ENCODE measurements at regions not wholly inside any gene's neighbourhood (a gene's known extent, or its start where the extent isn't known, plus 50 kb on each side); places are given as distances from the start of the nearest gene placed in this dataset.

- no peaks in the 10 kb centered on the region for H3K4me1 ChIP-seq (ENCODE audit: control insufficient read depth, extremely low read depth, insufficient read depth, low read length)
- no peak for TF ChIP-seq CTCF (conservative IDR thresholded peaks at IDR 0.05 in 1 of 2, IDR thresholded peaks at IDR 0.05 in 1 of 2; ENCODE audit: low read depth in 1 of 2, low read length in 2 of 2)
- TF ChIP-seq EZH2 (IDR thresholded peaks at IDR 0.05; ENCODE audit: low read length, missing control alignments) = no peak
- no peak for DNase-seq (ENCODE audit: low read depth in 2 of 2)
These were observed 170.6 kb downstream of the EVA1A start for GRCh38 chr2:75390169-75390568.

DNA sequence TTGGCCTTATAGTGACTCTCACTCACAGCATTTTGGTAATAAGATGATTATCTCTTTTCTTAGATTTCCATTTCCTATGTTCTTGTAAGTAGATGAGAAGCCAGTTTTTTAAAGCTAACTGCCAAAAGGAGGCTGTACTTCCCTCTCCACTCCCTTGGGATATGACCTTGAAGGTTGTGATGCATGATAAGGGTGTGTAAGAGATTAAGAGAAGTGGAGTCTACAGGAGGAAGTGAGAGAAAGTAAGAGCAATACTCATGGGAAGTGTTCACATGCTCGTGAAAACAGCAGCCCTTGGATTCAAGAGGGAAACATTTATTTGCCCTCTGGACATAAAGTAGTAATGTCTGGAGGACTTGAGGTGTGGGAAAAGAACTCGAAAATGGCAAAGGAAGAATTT, 171.5 kb downstream of the EVA1A start:
- Histone ChIP-seq H3K9me3 (ENCODE audit: control insufficient read depth, insufficient read depth, low read depth, low read length) (no peaks in the 10 kb centered on the region), H3K27me3 (ENCODE audit: control insufficient read depth, insufficient read depth, low read length) (no peaks in the 10 kb centered on the region), H3K9ac (ENCODE audit: insufficient read depth, low read length) (no peak overlapping the region), H3K4me2 (ENCODE audit: extremely low read depth, insufficient read depth, low read length) (no peak overlapping the region), H4K20me1 (ENCODE audit: control insufficient read depth, extremely low read depth, insufficient read depth, low read length) (no peaks in the 10 kb centered on the region), H3K4me3 (replicated peaks in 1 of 4; ENCODE audit: control extremely low read depth in 1 of 4, insufficient read depth in 1 of 4, low read depth in 3 of 4, low read length in 4 of 4) (no peak overlapping the region), H3K4me1 (ENCODE audit: control insufficient read depth, extremely low read depth, insufficient read depth, low read length) (no peaks in the 10 kb centered on the region), H2AFZ (ENCODE audit: low read length) (no peak overlapping the region), H3K27ac (ENCODE audit: insufficient read depth, low read length) (no peak overlapping the region), H3K79me2 (ENCODE audit: control insufficient read depth, insufficient read depth, low read length) (no peaks in the 10 kb centered on the region), H3K36me3 (ENCODE audit: control insufficient read depth, insufficient read depth, low read length) (no peaks in the 10 kb centered on the region)
- DNase-seq (ENCODE audit: low read depth in 2 of 2) = no peak
- TF ChIP-seq EZH2 (IDR thresholded peaks at IDR 0.05; ENCODE audit: low read length, missing control alignments) (no peak), CTCF (conservative IDR thresholded peaks at IDR 0.05 in 1 of 2, IDR thresholded peaks at IDR 0.05 in 1 of 2; ENCODE audit: low read depth in 1 of 2, low read length in 2 of 2) (no peak)

More at GRCh38 chr2:75390169-75390568, 170.6 kb downstream of the EVA1A start:
- H4K20me1 ChIP-seq (ENCODE audit: control insufficient read depth, extremely low read depth, insufficient read depth, low read length) = no peaks in the 10 kb centered on the region
- no peaks in the 10 kb centered on the region for H3K79me2 ChIP-seq (ENCODE audit: control insufficient read depth, insufficient read depth, low read length)
- H3K9me3 ChIP-seq (ENCODE audit: control insufficient read depth, insufficient read depth, low read depth, low read length) = no peaks in the 10 kb centered on the region
- H3K27me3 ChIP-seq (ENCODE audit: control insufficient read depth, insufficient read depth, low read length) = no peaks in the 10 kb centered on the region
- no peak overlapping the region for H3K4me2 ChIP-seq (ENCODE audit: extremely low read depth, insufficient read depth, low read length)
- no peak overlapping the region for H3K27ac ChIP-seq (ENCODE audit: insufficient read depth, low read length)
- H3K9ac ChIP-seq (ENCODE audit: insufficient read depth, low read length) = no peak overlapping the region
- H3K36me3 ChIP-seq (ENCODE audit: control insufficient read depth, insufficient read depth, low read length) = no peaks in the 10 kb centered on the region
- no peak overlapping the region for H3K4me3 ChIP-seq (replicated peaks in 1 of 4; ENCODE audit: control extremely low read depth in 1 of 4, insufficient read depth in 1 of 4, low read depth in 3 of 4, low read length in 4 of 4)
- no peak overlapping the region for H2AFZ ChIP-seq (ENCODE audit: low read length)

DNA sequence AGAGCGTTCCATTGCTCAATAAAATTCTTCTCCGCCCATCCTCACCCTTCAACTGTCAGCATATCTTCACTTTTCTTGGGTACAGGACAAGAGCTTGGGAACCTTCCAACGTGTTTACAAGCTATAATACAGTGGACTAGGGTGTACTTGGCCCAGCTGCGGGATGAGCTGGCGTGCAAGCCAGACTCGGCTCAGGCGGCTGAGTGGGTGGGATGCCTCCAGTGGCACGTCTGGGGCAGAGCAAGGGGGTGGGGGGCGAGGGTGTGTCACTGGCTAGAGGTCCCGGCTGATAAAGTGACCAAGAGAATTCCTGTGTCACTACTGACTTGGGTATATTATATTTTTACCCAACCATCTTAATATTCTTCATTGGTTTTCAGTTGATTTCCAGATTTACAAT, 179.7 kb downstream of the EVA1A start:
- Histone ChIP-seq H2AFZ (ENCODE audit: low read length) (no peak overlapping the region), H3K4me2 (ENCODE audit: extremely low read depth, insufficient read depth, low read length) (no peak overlapping the region), H3K9ac (ENCODE audit: insufficient read depth, low read length) (no peak overlapping the region), H3K36me3 (ENCODE audit: control insufficient read depth, insufficient read depth, low read length) (no peaks in the 10 kb centered on the region), H4K20me1 (ENCODE audit: control insufficient read depth, extremely low read depth, insufficient read depth, low read length) (no peaks in the 10 kb centered on the region), H3K27ac (ENCODE audit: insufficient read depth, low read length) (no peak overlapping the region), H3K9me3 (ENCODE audit: control insufficient read depth, insufficient read depth, low read depth, low read length) (no peaks in the 10 kb centered on the region), H3K79me2 (ENCODE audit: control insufficient read depth, insufficient read depth, low read length) (no peaks in the 10 kb centered on the region), H3K4me3 (replicated peaks in 1 of 4; ENCODE audit: control extremely low read depth in 1 of 4, insufficient read depth in 1 of 4, low read depth in 3 of 4, low read length in 4 of 4) (no peak overlapping the region), H3K4me1 (ENCODE audit: control insufficient read depth, extremely low read depth, insufficient read depth, low read length) (peaks cover under 1% of the 10 kb centered on the region), H3K27me3 (ENCODE audit: control insufficient read depth, insufficient read depth, low read length) (no peaks in the 10 kb centered on the region)
- TF ChIP-seq EZH2 (IDR thresholded peaks at IDR 0.05; ENCODE audit: low read length, missing control alignments) (no peak), CTCF (conservative IDR thresholded peaks at IDR 0.05 in 1 of 2, IDR thresholded peaks at IDR 0.05 in 1 of 2; ENCODE audit: low read depth in 1 of 2, low read length in 2 of 2) (no peak)
- DNase-seq (ENCODE audit: low read depth in 2 of 2) = no peak

Measured in fibroblast of lung (primary cell).